Islet precursor cell (in vitro differentiated cells): ENCODE measurements at regions not wholly inside any gene's neighbourhood (a gene's known extent, or its start where the extent isn't known, plus 50 kb on each side); places are given as distances from the start of the nearest gene placed in this dataset.

Experiments
- DNase-seq: peaks from one replicate; pipeline ENCODE4 v3.0.0-alpha.2; 2018

DNA sequence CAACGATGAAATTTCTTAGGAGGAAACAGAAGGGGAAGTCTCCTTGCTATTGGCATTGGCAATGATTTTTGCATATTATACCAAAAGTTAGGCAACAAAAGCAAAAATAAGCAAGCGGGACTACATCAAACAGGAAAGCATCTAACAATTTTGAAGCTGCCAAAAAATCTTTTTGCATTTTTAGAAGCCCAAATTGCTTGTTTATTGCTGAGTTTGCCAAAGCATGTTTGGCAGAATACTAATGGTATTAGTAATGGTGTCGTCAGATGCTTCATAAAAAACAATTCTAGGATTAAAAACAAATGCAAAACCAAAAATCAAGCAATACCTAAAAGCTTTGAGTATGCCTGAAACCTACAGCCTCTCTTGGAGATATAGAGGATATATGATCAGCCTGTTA, 80.0 kb downstream of the GALR1 start:
- DNase-seq: no peak

DNA sequence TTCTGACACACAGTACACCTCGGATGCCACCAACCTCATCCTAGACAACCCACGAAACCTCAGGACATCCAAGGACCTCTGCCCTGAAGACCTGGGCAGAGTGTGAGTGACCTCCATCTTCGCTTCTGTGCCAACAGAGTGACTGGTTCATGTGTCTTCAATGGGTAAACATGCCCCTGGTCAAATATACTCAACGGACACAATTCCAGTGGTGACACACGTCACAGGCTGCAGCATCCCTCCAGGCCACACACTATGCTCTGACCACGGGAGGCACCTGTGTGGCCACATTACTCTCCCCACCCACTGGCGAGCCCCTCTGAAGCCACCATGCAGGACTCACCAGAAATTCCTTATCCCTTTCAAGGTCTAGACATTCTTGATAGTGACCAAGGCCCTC, 85.2 kb downstream of the GALR1 start:
- no peak for DNase-seq

DNA sequence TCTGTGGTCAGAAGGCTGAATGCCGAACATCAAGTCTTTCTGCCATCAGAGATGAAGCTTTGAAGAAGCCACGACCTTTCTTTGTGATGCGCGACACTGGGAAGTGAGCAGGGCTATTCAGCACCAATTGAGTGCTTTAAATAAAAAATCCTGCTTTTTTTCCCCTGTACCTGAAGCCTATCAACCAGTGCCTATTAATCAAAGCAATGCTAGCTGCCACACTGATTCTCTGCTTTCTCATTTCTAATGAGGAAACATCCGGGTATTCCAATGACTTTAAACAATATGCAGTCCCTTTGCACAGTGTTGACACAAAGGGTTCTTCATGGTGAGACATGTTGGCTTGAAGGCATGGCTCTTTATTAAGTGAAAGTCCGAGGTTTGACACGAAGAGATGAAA, 88.0 kb downstream of the GALR1 start:
- DNase-seq: no peak

DNA sequence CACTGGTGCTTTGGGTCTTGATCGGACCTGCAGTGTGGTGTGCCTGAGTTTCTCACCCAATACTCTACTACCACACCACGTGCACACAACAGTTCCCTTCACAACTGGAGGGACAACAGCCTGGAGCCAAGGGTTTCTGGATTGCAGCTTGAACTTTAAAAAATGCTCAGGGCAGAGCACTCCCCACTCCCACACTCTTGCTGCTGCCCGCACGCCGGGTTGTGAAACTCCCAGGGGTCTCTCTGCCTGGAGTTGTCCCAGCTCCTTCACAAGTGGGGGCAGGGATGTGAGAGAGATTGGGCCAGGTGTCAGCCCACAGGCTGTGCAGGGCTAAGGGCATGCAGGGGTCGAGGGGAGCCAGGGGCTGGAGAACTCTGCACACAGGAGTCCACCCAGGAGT, 89.4 kb downstream of the GALR1 start:
- no peak for DNase-seq

DNA sequence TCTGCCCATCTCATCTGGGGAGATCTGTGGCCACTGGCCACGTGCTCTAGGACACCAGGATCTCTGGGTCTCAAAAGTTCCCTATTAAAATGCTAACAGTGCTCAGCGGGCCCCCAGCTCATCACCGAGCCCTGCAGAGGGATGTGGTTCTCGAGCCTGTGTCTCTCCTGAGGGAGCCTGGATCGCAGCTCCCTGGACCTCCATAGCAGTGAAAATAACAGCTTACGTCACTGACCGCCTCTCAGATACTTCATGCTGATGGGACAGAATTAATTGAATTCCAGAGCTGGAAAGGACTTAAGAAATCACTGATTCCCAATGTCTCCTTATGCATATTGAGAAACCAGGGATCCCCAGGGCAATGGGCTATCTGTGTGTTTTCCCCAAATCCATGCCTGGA, 90.0 kb downstream of the GALR1 start:
- no peak for DNase-seq

DNA sequence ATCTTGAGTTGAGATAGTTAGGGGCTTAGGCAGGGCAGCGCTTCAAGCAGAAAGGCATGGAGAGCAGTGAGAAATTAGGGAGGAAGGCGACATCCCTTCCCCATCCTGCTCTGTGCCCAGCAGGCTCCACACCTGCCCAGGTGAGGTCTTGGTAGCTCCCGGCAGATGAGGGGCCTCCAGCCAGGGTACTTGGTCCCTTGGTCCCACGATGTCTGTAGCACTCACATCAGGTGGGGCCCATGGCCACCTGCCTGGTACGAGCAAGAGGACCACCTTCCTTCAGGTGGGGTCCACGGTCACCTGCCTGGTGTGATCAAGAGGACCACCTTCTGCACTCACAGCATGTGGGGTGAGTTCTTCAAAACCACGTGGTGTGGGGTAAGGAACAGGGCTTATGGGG, 91.2 kb downstream of the GALR1 start:
- no peak for DNase-seq

DNA sequence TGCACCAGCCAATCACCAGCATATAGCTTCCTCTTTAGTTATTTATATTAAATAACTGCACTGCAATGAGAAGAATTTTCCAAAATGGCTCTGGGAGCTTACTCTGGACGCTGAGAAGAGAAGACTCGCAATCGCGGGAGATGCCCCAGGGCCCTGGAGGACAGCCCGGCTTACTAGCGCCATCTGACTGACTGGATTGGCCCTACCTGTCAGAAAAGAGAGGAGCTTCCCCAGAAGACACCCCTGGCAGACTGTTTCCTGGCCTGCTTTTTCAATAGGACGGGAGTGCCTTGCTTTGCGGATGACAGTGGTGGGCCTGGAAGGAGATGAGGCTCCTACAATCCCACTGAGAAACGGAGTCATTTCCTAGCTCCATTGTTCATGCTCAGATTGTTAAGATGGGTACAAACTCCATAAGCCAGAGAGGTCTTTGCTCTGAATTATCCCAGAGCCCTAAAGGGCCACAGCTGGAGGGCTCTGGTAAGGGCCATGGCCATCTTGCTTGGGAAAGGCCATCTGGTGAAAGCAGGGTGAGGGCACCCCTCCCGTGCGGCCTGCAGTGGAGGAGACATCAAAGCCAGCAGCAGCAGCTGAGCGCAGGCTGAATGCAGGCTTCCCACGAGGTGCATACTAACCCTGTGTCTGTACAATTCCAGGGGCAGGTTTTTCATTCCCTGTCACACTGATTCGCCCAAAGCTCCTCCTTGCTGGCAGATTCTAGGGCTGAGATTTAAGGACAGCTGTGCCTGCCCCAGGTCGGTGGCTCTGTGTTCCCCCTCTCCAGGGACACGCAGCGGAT, 92.1 kb downstream of the GALR1 start:
- no peak for DNase-seq

DNA sequence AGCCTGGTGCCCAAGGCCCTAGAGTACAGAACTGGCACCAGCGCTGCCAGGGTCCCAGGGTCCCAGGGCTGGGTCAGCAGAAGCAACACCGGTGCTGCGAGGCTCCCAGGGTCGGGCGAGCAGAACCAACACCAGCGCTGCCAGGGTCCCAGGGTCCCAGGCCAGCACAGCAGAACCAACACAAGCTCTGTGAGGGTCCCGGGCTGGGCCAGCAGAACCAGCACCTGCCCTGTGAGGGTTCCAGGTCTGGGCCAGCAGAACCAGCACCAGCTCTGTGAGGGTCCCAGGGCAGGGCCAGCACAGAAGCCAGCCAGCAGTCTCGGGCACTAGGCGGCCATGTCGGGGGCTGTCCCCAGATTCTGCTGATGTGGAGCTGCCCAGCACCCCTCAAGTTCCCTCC, 93.1 kb downstream of the GALR1 start:
- no peak for DNase-seq

DNA sequence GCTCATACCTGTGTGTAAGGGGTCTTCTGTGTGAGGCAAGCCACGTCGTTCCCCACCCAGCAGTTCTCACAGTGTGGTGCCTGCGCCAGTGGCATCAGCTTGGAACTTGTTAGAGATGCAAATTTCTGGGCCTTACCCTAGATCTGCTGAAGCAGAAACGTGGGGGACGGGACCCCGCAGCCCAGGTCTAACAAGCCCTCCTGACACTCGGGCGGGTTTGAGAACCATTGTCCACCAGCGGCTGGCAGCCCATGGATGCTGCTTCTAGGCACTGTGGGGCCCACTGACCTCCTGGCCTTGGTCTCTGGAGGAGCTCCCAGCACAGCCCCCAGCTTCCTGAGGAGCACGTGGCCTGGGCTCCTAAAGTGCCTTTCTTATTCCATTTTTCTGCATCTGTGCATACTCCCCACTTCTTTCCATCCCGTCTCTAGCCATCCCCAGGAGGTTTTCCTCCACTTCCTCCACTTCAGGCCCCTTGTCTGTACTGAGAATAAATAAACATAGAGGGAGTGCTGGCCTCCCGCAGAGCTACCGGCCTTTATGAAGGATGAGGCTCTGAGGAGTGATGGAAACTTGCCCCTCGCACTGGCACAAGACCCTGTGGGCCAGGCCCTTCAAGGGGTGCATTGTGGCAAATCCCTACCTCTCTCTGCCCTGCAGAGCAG, 94.3 kb downstream of the GALR1 start:
- DNase-seq: no peak

DNA sequence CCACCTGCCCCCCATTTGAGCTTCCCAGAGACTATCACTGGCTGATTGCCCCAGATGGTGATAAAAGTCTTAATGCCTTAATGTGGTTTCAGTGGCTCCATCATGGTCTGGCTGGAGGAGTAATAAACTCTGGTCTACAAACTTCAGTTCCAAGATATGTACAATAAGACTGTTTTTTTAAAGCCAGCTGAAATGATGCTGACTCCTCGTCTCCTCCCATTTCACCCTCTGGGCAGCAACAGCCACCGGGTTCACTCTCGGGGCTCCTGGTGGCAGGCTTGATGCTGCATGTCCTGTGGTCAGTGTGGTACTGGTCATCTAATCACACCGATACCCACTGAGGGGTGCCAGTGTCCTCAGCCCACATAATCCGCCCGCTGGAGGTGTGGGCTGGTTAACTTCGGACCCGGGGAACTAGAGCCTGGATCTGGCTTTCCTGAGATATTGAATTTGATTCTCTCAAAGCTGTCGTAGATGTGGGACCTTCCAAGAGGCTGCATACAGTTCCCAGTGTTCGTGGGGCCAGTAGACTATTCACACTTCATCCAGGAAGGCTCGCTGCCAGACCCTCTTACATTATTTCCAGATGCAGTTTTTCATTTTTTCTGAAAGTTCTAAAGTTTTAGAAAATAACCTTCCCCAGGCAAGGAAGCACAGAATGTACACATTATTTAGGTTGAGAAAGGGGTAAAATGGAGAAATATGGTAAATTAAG, 95.3 kb downstream of the GALR1 start:
- DNase-seq: no peak

DNA sequence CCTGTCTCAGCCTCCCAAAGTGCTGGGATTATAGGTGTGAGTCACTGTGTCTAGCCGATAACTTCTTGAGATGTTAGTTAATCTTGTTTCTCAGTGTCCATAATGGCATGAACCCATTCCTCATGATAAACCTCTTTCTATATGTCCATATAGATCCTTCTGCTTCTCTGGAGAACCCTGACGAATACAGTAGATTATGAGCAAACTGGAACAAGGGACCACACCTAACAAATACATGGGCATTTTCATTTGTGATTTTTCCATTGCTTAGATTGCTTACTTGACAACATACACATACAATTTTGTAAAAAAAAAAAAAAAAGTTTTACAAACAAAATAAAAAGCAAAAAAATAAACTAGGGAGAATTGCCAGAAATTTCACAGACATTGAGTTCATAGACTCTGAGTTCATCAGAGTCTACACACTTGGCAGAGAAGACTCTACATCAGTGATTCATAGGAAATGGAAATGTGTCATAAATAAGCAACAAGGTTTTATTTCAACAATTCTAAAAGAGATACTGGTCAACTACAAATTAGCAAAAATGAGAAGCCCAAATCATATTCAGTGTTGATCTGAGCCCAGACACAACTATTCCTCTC, 96.7 kb downstream of the GALR1 start:
- DNase-seq: no peak

DNA sequence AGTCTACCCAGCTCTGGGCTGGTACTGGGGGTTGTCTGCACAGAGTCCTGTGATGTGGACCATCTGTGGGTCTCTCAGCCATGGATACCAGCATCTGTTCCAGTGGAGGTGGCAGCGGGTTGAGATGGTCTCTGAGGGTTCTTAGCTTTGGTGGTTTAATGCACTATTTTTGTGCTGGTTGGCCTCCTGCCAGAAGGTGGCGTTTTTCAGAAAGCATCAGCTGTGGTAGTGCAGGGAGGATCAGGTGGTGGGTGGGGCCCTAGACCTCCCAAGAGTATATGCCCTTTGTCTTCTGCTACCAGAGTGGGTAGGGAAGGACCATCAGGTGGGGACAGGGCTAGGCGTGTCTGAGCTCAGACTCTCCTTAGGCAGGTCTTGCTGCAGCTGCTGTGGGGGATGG, 103.7 kb downstream of the GALR1 start:
- peak; percentile 43 for DNase-seq

DNA sequence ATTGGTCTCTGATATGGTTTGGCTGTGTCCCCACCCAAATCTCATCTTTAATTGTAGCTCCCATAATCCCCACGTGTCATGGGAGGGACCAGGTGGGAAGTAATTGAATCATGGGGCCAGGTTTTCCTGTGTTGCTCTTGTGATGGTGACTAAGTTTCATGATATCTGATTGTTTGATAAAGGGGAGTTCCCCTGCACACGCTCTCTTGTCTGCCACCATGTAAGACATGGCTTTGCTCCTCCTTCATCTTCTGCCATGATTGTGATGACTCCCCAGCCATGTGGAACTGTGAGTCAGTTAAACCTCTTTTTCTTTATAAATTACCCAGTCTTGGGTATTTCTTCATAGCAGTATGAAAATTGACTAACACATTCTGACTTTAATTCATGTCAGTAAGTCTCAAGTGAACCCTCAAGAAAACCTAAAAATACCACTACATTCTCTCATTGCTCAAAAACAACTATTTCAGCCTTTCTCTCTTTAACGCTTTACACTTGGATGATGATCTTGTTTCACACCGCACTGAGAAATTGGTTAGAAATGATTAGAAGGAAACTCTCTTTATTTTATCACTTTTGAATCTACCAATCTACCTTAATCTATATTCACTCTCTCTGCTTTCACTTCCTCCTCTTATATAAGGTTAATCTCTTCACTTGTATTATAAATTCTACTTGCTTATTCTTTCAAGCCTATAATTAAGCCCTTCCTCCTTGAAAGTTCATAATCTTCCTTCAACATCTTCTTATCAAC, 110.1 kb downstream of the GALR1 start:
- DNase-seq: no peak

DNA sequence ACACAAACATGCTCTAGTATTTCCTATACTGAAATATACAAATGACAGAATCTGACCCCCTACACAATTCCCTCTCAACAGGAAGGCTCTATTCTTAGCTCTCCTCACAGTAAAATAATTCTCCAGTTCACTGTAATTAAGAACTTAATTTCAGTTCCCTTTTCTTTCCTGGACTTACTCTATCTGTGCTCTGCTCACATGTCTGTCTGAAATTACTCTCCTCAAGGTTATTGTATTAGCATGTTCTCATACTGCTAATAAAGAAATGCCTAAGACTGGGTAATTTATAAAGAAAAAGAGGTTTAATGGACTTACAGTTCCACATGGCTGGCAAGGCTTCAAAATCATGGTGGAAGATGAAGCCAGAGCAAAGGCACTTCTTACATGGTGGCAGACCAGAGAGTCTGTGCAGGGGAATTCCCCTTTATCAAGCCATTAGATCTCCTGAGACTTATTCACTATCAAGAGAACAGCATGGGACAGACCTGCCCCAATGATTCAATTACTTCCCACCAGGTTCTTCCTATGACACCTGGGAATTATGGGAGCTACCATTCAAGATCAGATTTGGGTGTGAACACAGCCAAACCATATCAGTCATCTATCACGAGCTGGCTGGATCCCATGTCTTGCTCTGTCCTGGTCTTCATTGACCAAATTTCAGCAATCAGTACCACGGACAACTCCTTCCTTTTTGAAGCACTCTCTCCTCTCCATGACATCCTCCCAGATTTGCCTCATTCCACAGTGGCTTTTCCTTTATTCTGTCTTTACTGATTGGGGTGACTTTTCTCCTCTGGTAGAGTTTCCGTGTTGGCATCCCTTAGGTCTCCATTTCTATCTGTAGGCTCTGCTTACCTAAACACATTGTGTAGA, 110.9 kb downstream of the GALR1 start:
- DNase-seq: no peak

DNA sequence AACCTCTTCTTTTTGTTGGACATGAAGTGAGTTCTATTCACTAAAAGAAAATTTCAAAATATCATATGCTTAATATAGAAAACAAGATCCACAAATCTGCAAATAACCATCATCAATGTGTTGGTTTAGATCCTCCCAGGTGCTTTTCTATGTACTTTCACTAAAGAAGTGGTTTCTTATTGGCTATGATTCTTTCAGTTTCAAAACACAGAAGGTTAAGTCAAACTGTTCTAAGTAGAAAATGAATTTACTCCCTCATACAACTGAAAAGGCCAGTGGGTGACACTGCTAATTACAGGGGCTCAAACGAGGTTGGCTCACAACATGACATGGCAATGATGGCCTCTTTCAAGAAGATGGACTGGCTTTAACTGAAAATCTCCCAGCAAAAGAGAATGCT, 111.7 kb downstream of the GALR1 start:
- DNase-seq: no peak

DNA sequence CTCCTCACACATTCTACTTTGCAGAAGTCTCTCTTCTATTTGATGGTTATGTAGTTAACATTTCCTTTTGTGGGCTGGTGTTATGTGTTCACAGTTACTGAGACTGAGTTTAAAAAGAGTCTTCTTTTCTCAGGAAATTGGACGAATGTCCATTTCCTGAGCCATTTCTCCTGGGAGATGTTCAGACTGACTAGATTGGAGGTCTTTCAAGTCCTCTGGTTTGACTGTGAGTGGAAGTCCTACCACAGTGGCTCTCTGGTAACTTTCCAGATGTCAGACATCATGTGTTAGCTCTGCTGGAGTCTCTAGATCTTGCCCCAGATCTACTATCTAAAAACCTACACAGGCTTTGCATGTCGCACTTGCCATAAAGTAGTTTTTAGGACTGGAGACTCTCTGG, 116.0 kb downstream of the GALR1 start:
- no peak for DNase-seq

DNA sequence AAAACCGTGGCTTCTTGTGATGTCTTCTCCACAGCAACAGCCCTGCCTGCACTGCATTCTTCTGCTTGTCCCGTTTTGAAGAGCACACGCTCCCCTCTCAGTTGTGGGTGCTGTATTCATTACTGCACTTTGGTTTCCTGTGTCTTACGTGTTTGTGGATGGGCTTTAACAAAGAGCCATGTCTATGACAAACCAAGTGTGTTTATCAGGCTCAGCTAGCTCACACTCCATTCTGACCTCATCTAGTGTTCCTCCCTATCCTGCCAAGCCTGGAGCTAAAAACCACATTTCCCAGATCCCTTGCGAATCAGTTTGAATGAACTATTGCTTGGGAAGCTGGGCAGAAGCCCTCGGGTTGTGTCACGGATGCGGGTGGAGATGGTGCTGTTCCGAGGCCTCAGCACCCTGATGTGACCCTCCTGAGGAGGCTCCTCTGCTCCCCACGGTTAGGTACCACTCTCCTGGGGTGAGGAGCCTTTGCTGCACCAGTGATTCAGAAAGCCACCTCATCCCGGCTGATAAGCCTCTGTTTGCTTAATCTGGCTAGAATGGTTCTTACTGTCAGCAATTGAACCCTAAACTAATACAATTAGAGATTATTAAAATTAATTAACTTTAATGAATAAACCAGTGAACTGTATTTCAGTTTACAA, 116.5 kb downstream of the GALR1 start:
- no peak for DNase-seq

DNA sequence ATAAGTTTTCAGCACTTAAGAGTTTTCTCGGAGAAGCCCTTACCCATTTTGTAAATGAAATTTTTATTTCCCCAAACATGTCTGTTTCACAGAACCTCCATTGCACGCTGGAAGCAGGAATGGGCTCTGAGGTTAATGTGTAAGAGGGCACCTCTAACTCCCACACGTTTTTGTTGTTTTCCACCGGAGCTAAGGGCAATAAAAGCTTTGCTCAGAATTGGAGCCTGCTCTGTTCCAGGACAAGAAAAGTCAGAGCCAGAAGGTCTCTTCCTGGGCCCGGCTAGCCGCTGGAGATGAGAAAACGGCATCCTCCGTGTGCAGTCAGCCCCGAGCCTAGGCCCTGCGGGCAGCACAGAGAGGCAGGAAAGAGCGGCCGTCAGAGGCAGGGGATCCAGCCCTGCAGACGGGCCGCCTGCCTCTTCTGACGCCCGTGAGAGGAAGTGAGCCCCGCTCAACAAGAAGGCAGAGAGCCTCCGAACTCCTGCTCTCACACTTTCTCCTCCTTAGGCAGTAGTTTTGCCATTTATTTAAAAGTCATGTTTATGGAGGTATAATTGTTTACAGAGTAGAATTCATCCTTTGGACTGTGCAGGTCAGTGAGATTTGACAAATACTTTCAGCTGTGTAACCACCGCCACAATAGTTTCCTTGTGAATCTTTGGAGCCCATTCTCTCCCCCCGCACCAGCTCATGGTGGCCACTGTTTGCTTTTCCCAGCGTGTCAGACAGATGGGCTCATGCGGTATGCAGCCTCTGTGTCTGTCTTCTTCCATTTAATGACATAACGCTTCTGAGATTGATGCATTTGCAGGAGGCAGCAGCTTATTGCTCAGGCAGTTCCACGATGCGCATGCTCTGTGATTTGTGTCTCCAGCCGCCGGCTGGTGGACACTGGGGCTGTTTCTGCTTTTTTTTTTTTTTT, 117.3 kb downstream of the GALR1 start:
- DNase-seq: no peak

DNA sequence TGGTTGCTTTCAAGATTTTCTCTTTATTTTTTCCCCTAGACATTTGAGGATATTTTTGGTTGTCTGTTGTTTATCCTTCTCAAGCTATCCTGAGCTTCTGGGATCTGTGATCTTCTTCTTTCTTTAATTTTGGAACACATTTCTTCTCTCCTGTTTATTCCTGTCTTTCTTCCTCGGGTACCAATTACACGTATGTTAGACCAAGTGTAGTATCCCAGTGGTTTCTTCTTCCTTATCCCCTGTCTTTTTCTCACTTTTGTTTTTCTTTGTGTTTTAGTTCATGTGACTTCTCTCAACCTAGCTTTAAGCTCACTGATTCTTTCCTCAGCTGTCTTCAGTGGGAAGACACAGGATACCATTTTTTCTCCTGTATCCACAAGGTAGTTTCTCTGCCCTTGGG, 120.0 kb downstream of the GALR1 start:
- no peak for DNase-seq

DNA sequence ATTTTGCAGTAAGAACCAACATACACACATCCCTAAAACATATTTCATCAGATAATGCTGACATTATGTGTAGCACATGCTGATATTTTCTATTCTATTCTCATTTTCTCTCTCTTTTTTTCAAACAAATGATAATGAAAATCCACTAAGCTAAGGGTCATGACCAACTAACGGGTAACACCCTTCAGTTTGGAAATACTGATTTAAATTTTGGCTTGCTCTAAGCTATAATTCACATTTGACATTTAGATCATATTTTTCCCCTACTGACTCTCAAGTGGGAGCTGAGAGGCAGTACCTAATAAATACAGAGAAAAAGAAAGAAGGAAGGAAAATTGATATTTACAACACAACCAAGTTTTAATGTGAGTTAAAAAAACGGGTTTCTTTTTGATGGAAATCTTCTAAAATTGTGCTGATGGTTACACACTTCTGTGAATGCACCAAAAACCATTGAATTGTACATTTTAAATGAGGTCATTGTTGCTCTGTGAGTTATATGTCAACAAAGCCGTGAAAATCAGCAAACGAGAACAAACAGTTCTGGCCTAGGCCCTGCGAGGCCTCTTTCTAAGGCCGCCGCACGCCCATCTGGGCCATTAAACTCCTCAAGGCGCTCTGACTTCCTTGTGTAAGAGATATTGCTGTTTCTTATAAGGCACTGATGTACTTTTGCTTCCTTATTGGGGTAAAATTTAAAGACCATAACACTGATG, 124.2 kb downstream of the GALR1 start:
- no peak for DNase-seq
